GM21367 (cell line): ENCODE measurements at regions not wholly inside any gene's neighbourhood (a gene's known extent, or its start where the extent isn't known, plus 50 kb on each side); places are given as distances from the start of the nearest gene placed in this dataset.
"Not testable (repeated sequence)": the region's sequence is repeated elsewhere in the genome, so short reads cannot be mapped to it uniquely, and the experiment has no call there.

Experiments
- ATAC-seq: cut with Tn5 transposase; IDR thresholded peaks from one replicate; pipeline ENCODE4 v1.9.1; 2021; ENCODE audit not compliant: unreplicated experiment

- ATAC-seq, result no peak
Observed at GRCh38 chr15:92705764-92706163, 50.2 kb upstream of the FAM174B start.

DNA sequence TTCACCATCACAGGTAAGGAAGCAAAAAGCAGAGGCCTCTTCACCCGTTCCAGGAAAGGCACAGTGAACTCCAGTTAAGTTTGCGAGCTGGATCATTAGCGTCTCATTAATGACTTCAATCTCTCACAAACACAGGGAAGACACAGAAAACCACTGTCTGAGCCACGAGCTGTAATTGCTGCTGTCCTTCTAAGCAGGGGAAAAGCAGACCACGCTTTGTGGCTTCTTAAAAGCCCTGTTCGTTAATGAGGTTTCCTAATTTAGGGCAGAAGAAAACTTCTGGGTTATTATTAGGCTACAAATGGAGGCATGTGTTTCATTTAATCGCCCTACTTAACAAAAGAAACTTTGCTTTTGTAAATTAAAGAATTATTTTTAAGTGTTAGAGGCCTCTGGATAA is 50.6 kb upstream of the FAM174B start:
- no peak for ATAC-seq

- no peak for ATAC-seq
Observed at GRCh38 chr15:92707880-92708551, 52.4 kb upstream of the FAM174B start.

DNA sequence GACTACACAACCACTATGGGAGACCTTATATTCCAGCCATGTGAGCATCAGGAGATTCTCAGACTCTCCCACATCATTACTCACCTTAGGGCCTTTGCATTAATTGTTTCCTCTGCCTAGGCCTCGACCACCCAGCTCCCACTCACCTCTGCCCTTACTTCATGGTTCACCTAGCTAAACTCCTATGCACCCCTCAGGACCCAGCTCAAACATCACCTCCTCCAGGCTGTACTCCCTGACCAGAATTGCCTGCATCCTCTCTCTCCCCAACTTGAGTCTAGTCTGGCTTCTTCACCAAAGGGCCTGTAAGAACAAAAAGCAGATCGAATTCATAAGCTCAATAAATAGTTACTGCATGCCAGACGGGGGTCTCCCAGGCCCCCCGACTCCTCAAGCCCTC is 53.1 kb upstream of the FAM174B start:
- no peak for ATAC-seq

DNA sequence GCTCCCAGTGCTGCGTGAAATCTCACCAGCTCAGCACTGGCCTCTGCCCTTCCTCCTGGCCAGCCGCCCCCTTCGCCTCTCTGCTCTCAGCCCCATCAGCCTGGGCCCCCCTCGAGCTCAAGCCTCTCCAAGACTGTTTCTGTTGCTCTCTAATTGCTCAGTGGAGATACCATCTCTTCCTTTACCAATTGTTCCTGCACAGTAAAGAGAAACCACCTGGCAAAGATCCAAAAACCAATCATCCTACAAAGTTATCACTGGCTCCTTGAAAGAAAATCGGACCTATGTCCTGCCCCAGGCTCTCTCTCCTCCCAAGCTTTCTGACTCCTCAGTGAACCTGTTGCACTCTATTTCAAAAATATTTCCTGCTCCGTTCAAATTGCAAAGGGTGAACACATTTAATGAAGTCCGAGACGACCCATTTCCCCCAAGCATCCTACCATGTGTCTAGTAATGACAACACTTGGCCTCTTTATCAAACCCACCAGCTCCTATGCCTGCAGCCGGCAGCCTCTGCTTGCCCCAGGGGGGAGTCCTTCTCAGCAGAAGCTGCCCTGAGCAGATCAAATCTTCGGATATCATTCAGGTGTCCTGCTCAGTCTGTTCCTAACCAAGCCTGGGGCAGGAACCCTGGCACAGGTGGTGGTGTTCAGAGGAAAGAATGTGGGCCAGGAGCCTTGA is 53.7 kb upstream of the FAM174B start:
- ATAC-seq, result no peak

- no peak for ATAC-seq
Observed at GRCh38 chr15:92711457-92711831, 55.9 kb upstream of the FAM174B start.

DNA sequence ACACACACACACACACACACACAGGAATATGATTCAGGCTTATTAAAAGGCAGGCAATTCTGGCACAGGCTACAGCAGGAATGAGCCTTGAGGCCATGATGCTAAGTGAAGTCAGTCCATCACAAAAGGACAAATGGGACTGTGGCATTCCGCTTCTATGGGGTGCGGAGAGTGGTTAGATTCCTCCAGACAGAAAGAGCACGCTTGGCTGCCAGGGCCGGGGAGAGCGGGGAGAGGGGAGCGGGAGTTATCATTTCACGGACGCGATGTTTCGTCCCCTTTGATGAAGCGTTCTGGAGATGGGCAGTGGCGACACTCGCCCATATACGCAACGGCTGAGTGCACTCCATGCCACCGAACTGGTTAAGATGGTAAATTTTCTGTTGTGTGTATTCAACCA is 58.5 kb upstream of the FAM174B start:
- no peak for ATAC-seq

DNA sequence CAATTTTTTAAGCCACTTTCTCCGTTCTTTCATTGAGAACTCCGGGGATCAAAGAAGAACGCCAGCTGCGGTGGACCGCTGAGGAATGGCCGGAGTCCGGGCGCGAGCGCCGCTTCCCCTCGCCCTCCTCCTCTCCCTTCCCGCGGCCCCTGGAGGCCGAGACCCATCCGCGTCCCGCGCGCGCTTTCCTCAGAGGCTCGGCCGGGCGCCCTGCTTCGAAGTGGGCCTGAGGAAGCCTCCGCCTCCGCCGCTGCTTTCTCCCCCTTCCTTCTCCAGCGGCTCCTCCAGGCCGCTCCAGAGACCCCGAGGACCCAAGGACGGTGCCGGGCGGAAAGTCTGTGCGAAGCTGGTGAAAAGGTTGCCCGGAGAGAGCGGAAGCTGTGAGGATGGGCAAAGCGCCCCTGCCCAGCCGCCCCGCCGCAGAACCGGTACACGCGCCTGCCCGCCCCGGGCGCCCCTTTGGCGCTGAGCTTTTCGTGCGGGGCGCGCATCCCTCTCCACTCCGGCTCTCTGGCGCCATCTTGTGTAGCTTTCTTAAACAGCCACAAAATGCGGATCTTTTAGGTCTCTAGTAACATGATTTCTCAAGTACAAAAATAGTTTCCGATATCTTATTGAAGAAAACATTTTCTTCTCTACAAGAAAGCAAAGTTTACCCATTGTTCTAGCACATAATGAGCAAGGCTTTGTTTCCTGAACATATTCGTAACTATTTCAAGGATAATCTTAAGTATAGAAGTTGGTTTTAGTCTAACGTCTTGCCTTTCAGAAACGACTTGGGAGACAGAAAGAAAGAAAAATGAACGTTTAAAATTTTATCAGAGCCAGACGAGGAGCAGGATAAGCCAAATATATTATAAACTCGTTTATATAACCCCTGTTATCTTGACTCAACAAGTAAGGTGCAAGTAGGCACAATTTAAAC is 59.2 kb upstream of the FAM174B start:
- peak; percentile 88 for ATAC-seq

DNA sequence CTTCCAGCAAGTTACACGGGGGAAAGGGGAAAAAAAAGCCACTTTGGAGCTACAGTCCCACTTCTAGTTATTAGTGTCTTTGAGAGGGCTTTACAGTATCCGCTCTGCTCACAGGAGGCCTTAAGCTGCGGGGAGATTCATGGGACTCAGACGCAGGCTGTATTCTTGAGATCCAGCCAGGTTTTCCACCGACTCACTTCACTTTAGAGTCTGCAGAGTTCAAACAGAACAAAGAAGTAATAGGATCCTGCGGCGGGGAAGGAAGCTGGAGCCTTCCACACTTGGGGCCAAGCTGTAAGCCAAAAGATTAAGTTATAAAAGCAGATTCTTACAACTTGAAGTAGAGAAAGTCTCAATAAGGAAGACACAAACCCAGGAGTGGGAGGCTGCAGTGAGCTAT is 60.2 kb upstream of the FAM174B start:
- no peak for ATAC-seq

GRCh38 chr15:92719021-92719420 is 63.4 kb upstream of the FAM174B start:
- ATAC-seq, result no peak

- no peak for ATAC-seq
Observed at GRCh38 chr15:92724144-92724543, 68.6 kb upstream of the FAM174B start.

- no peak for ATAC-seq
Observed at GRCh38 chr15:92725171-92725570, 69.6 kb upstream of the FAM174B start.

GRCh38 chr15:92728266-92728665 is 72.7 kb upstream of the FAM174B start:
- no peak for ATAC-seq

DNA sequence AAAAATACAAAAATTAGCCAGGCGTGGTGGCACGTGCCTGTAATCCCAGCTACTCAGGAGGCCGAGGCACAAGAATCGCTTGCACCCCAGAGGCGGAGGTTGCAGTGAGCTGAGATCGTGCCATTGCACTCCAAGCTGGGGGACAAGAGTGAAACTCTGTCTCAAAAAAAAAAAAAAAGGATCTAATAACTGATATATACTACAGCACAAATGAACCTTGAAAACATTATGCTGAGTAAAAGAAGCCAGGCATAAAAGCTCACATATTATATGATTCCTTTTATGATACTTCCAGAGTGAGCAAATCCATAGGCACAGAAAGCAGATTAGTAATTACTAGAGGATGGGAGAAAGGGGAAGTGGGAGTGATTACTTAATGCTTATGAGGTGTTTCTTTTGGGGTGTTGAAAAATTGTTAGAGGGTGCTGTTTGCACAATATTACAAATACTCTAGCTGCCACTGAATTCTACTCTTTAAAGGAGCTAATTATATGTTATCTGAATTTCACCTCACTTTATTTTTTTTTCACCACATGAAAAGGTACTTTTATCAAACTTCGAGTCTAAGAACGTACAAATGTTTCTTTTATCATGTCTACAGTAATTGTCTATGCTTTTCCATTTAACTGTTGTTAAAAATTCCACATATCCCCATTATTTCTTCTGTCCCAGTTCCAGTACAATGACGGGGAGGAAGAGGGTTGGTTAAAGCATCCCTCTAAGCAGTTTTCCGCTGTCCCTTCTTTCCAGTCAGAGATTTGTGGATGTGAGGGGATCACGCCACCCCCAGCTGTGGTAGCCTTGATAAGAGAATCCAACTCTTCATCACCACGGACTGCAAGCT is 77.7 kb upstream of the FAM174B start:
- ATAC-seq, result no peak

DNA sequence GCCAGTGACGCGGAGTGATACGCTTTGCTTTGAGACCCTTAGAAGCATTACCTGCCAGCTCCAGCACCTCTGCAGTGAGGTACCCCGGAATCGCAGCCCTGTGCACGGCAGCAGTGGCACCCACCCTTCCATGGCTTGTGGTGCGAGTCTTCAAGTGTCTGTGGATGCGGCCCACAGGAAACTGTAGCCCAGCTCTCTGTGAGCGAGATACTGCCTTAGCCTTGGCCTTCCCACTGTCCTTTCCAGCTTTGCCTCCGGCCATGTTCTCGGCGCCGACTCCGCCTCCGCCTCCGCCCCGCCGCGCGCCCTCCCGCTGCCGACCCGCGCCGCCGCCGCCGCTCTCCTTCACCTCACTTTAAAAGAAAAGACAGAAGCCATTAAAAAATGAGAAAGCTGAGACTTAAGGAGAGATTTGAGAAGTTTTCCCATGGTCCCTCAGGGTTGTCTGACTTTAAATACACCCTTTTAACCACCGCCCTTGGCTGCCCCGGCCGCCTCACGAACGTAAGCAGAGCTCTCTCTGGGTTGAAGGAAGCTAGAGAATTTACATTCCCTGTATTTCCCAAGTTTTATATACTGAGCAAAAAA is 78.5 kb upstream of the FAM174B start:
- ATAC-seq, result no peak

- ATAC-seq, result not testable (repeated sequence)
Observed at GRCh38 chr15:92739246-92739645, 83.7 kb upstream of the FAM174B start.

GRCh38 chr15:92745845-92746271 is 90.3 kb upstream of the FAM174B start:
- ATAC-seq, result no peak

GRCh38 chr15:92747047-92747446 is 91.5 kb upstream of the FAM174B start:
- no peak for ATAC-seq

GRCh38 chr15:92749216-92749615 is 93.6 kb upstream of the FAM174B start:
- no peak for ATAC-seq

DNA sequence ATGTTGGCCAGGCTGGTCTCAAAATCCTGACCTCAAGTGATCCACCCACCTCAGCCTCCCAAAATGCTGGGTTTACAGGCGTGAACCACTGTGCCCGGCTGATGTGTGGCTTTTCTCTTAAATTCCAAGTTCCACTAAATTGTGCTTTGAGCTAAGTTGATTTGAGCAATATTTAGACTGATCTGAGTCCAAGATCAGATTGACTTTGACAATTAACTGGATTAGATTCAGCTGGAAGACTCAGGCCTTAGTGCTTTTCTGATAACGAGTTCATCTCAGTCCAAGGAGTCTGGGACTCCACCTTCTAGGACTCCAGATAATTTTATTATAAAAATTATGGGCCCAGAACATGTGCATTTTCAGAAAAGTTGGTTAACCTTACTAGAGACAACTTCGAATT is 94.4 kb upstream of the FAM174B start:
- ATAC-seq, result no peak

DNA sequence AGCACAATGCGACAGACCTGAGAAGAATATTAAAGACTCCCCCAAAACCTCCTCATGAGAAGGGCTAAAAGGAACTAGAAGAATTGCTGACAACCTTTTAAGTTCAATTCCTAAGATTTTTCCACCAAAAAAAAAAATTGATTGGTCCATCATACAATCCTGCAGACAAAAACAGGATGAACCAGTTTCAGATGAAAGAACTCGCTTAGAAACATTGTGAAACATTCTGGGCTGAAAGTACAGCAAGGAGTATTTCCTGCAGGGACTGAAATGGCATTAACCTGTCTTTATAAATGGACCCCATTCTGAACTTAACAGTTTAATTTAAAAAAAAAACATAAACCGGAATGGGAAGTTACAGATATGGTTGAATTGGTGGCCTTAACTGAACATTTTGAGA is 96.0 kb upstream of the FAM174B start:
- no peak for ATAC-seq
